ENCODE measurements at regions not wholly inside any gene's neighbourhood (a gene's known extent, or its start where the extent isn't known, plus 50 kb on each side); places are given as distances from the start of the nearest gene placed in this dataset.

DNA sequence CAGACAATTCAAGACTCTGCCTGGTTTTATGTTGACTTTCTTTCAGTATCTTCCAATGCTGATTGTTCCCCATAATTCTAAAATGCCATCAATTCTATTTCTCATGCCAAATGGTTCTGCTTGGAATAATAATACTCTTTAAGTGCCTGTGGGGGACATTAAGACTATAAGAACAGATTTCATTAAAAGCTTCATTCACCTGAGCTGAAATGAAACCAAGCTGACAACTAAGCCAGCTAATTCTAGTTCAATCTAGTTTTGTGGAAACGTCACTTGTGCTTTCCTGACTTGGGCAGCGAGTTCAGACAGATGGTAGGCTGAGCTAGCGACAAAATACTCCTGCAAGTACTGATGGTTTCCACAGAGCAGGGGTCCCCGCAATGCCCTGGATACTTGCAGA, 491.1 kb upstream of the RAB6C start:
- no peak for TF ChIP-seq CTCF (conservative IDR thresholded peaks at IDR 0.05; ENCODE audit: low read depth, low read length)
- no peak for TF ChIP-seq EZH2 (IDR thresholded peaks at IDR 0.05; ENCODE audit: low read length, unreplicated experiment)
